Uterus (tissue), 3 donors: ENCODE measurements at regions not wholly inside any gene's neighbourhood (a gene's known extent, or its start where the extent isn't known, plus 50 kb on each side); places are given as distances from the start of the nearest gene placed in this dataset.

Experiments used
- DNase-seq, 2 donors: peaks; one replicate each; pipeline ENCODE4 v3.0.0-alpha.2; 2019 to 2020
- H3K27ac ChIP-seq, 2 donors: fragments of 200-600 bp; sonication (generic); 1 replicate in 1 of 2; 2 replicates in 1 of 2; pipeline ENCODE4 v1.5.1; 2016 to 2018
- H3K27me3 ChIP-seq, 2 donors: fragments of 200-600 bp; sonication (generic); one replicate each; pipeline ENCODE4 v1.5.1; 2018 to 2019; ENCODE audit warnings: control low read depth in 1 of 2
- H3K36me3 ChIP-seq, 2 donors: fragments of 200-600 bp; sonication (generic); one replicate each; pipeline ENCODE4 v1.5.1; 2019; ENCODE audit warnings: control low read depth in 1 of 2
- H3K4me1 ChIP-seq, 2 donors: fragments of 200-600 bp; sonication (generic); one replicate each; pipeline ENCODE4 v1.5.1; 2018 to 2019; ENCODE audit warnings: control low read depth in 1 of 2
- H3K4me3 ChIP-seq, 2 donors: fragments of 200-600 bp; sonication (generic); 1 replicate in 1 of 2; 2 replicates in 1 of 2; pipeline ENCODE4 v1.5.1; 2018 to 2019; ENCODE audit warnings: mild to moderate bottlenecking in 1 of 2
- H3K9me3 ChIP-seq, 2 donors: fragments of 200-600 bp; sonication (generic); one replicate each; pipeline ENCODE4 v1.5.1; 2019; ENCODE audit warnings: control low read depth in 1 of 2
- CTCF ChIP-seq, 4 experiments: fragments of 200-600 bp in 2 of 4; fragments of 450-650 bp in 2 of 4; sonication (generic) in 2 of 4; IDR thresholded peaks; one replicate each; pipeline ENCODE4 v1.5.1; 2016 to 2019; ENCODE audit warnings: antibody characterized with exemption in 4 of 4, mild to moderate bottlenecking in 2 of 4, moderate library complexity in 1 of 4
- POLR2A ChIP-seq, 2 donors: fragments of 450-650 bp; IDR thresholded peaks; one replicate each; pipeline ENCODE4 v1.6.1; 2016; ENCODE audit warnings: antibody characterized with exemption in 2 of 2, mild to moderate bottlenecking in 1 of 2, moderate library complexity in 1 of 2
- intact Hi-C: fragments of 100-400 bp; cut with DNase I; formaldehyde crosslinking; loops from one replicate; pipeline ENCODE4 v1.15.1; 2023; ENCODE audit warnings: low total_unique reads
- donor health status: DM: yes; HTN: yes; CAD: no.

DNA sequence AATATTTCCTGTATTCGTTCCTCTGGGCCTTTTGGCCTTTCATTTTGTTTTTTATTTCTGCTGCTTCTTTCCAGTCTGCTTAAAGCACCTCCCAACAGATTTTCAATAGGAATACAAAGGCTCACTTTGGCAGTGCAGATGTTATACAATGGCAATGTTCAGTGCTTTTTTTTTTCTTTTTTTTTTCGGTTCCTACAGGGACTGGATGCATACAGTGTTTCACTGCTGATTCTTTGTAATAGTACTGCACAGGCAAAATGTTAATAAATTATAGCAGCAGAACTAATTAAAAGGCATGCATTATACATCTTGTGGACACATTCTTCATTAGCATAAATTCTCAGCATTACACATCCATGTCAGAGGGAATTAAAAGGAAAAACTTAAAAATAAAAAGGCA is 356.6 kb upstream of the C9orf72 start:
- no peak overlapping the region for H3K4me3 ChIP-seq
- no peaks in the 10 kb centered on the region for H3K9me3 ChIP-seq
- no peak for TF ChIP-seq POLR2A (IDR thresholded peaks at IDR 0.05)
- no peak for TF ChIP-seq CTCF (IDR thresholded peaks at IDR 0.05)
- no peaks in the 10 kb centered on the region for H3K27me3 ChIP-seq
- no peaks in the 10 kb centered on the region for H3K4me1 ChIP-seq
- H3K27ac ChIP-seq: no peak overlapping the region
- intact Hi-C loops: no loop called here
- no peaks in the 10 kb centered on the region for H3K36me3 ChIP-seq
- DNase-seq: no peak

GRCh38 chr9:27933210-27934025 is 360.1 kb upstream of the C9orf72 start:
- Histone ChIP-seq H3K36me3 (no peaks in the 10 kb centered on the region), H3K4me3 (no peak overlapping the region), H3K27me3 (no peaks in the 10 kb centered on the region), H3K27ac (no peak overlapping the region), H3K9me3 (no peaks in the 10 kb centered on the region), H3K4me1 (no peaks in the 10 kb centered on the region)
- no peak for DNase-seq
- intact Hi-C loops: no loop called here
- TF ChIP-seq POLR2A (IDR thresholded peaks at IDR 0.05) (no peak), CTCF (IDR thresholded peaks at IDR 0.05) (no peak)

GRCh38 chr9:27934471-27934870 is 361.2 kb upstream of the C9orf72 start:
- H3K36me3 ChIP-seq: no peaks in the 10 kb centered on the region
- H3K4me3 ChIP-seq: no peak overlapping the region
- intact Hi-C loops: no loop called here

GRCh38 chr9:27939186-27939585 is 365.9 kb upstream of the C9orf72 start:
- TF ChIP-seq POLR2A (IDR thresholded peaks at IDR 0.05): no peak
- TF ChIP-seq CTCF (IDR thresholded peaks at IDR 0.05): no peak
- no peak overlapping the region for H3K27ac ChIP-seq
- intact Hi-C loops: no loop called here
- no peaks in the 10 kb centered on the region for H3K4me1 ChIP-seq
- no peaks in the 10 kb centered on the region for H3K36me3 ChIP-seq
- no peaks in the 10 kb centered on the region for H3K27me3 ChIP-seq
- no peak for DNase-seq
- no peaks in the 10 kb centered on the region for H3K9me3 ChIP-seq
- no peak overlapping the region for H3K4me3 ChIP-seq

More at GRCh38 chr9:27934471-27934870, 361.2 kb upstream of the C9orf72 start:
- H3K4me1 ChIP-seq: no peaks in the 10 kb centered on the region
- no peak overlapping the region for H3K27ac ChIP-seq
- H3K9me3 ChIP-seq: no peaks in the 10 kb centered on the region
- no peaks in the 10 kb centered on the region for H3K27me3 ChIP-seq
- TF ChIP-seq CTCF (IDR thresholded peaks at IDR 0.05) (no peak), POLR2A (IDR thresholded peaks at IDR 0.05) (no peak)
- DNase-seq: no peak

DNA sequence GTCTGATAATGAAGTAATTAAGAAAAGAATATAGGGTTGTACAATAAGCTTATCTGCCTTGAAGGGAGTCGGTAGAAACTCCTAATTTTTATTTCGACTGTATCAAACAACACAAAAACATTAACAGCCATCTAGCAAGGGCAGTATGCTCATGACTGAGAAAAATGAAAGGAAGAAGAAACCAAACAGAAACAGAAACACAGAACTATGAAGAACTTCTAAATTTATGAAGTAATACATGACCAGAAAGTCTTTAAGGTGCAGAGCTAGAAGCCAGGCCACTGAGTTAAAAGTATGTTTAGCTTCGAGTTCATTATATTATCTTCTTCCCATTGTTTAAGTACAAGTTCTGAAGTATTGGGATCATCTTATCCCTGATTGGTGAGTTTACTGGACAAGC is 367.3 kb upstream of the C9orf72 start:
- H3K4me1 ChIP-seq: no peaks in the 10 kb centered on the region
- H3K9me3 ChIP-seq: no peaks in the 10 kb centered on the region
- DNase-seq: no peak
- TF ChIP-seq CTCF (IDR thresholded peaks at IDR 0.05) (no peak), POLR2A (IDR thresholded peaks at IDR 0.05) (no peak)
- H3K27me3 ChIP-seq: no peaks in the 10 kb centered on the region
- no peak overlapping the region for H3K4me3 ChIP-seq
- no peak overlapping the region for H3K27ac ChIP-seq
- intact Hi-C loops: no loop called here
- no peaks in the 10 kb centered on the region for H3K36me3 ChIP-seq
